Spleen (tissue), 7 donors: ENCODE measurements at regions not wholly inside any gene's neighbourhood (a gene's known extent, or its start where the extent isn't known, plus 50 kb on each side); places are given as distances from the start of the nearest gene placed in this dataset.

Experiments used
- CTCF ChIP-seq, 11 experiments: fragments of 200-600 bp in 7 of 11; fragments of 450-650 bp in 4 of 11; sonication (generic) in 4 of 11; IDR thresholded peaks in 8 of 11; conservative IDR thresholded peaks in 3 of 11; 1 replicate in 7 of 11; 2 replicates in 4 of 11; pipeline versions ENCODE4 v1.4.0 to v1.8.0; 2016 to 2021; ENCODE audit warnings: antibody characterized with exemption in 11 of 11, inconsistent platforms in 4 of 11, mild to moderate bottlenecking in 1 of 11
- POLR2A ChIP-seq, 3 donors: fragments of 450-650 bp; IDR thresholded peaks; one replicate each; pipeline ENCODE4 v1.5.1; 2017; ENCODE audit warnings: antibody characterized with exemption in 3 of 3, mild to moderate bottlenecking in 1 of 3
- donor health status: DM: no; HTN: no; CAD: no; lungs with moderate emphysema.
- donor health status: DM: no; HTN: no; CAD: no.
- donor health status: DM: no; HTN: no; CAD: no.

GRCh38 chr5:44539602-44539919 is 150.3 kb upstream of the FGF10 start:
- no peak for TF ChIP-seq CTCF (IDR thresholded peaks at IDR 0.05 in 8 of 11, conservative IDR thresholded peaks at IDR 0.05 in 3 of 11)
- TF ChIP-seq POLR2A (IDR thresholded peaks at IDR 0.05), result no peak
